Osteoblast (primary cell): ENCODE measurements at regions not wholly inside any gene's neighbourhood (a gene's known extent, or its start where the extent isn't known, plus 50 kb on each side); places are given as distances from the start of the nearest gene placed in this dataset.

Experiments
- DNase-seq: peaks from one replicate; pipeline ENCODE4 v3.0.0; 2011; ENCODE audit warnings: low spot score, mixed read lengths; ENCODE audit not compliant: insufficient read length; ENCODE audit errors: missing footprints
- H2AFZ ChIP-seq: 2 replicates; pipeline ENCODE4 v1.6.0; 2011; ENCODE audit warnings: mild to moderate bottlenecking, low read length
- H3K27ac ChIP-seq: 2 replicates; pipeline ENCODE4 v1.5.1; 2011; ENCODE audit warnings: mild to moderate bottlenecking, low read depth, low read length, moderate library complexity
- H3K27me3 ChIP-seq: 2 replicates; pipeline ENCODE4 v1.6.0; 2012; ENCODE audit warnings: mild to moderate bottlenecking, control low read depth, inconsistent platforms, low read length, moderate library complexity; ENCODE audit not compliant: insufficient read depth
- H3K36me3 ChIP-seq: 2 replicates; pipeline ENCODE4 v1.5.1; 2011; ENCODE audit warnings: mild to moderate bottlenecking, low read length, control low read depth, moderate library complexity; ENCODE audit not compliant: insufficient read depth
- H3K4me1 ChIP-seq: 2 replicates; pipeline ENCODE4 v1.5.1; 2011; ENCODE audit warnings: mild to moderate bottlenecking, low read length, control low read depth, moderate library complexity; ENCODE audit not compliant: insufficient read depth
- H3K4me2 ChIP-seq: 2 replicates; pipeline ENCODE4 v1.6.0; 2011; ENCODE audit warnings: mild to moderate bottlenecking, low read length; ENCODE audit not compliant: insufficient read depth
- H3K4me3 ChIP-seq: fragments of 200-600 bp; sonication (generic); 3 replicates; pipeline ENCODE4 v1.5.1; 2012; ENCODE audit warnings: mild to moderate bottlenecking, low read length, inconsistent platforms; ENCODE audit not compliant: insufficient read depth
- H3K79me2 ChIP-seq: 2 replicates; pipeline ENCODE4 v1.6.0; 2012; ENCODE audit warnings: mild to moderate bottlenecking, low read length, control low read depth, inconsistent platforms; ENCODE audit not compliant: insufficient read depth
- H3K9me3 ChIP-seq: 2 replicates; pipeline ENCODE4 v1.5.1; 2011; ENCODE audit warnings: low read depth, low read length, control low read depth
- H4K20me1 ChIP-seq: 2 replicates; pipeline ENCODE4 v1.6.0; 2012; ENCODE audit warnings: mild to moderate bottlenecking, low read length, control low read depth; ENCODE audit not compliant: insufficient read depth
- TF ChIP-seq, protein P1 (sequence below): IDR thresholded peaks from 2 replicates; pipeline ENCODE4 v1.5.1; 2011; ENCODE audit warnings: mild to moderate bottlenecking, low read depth, low read length, moderate library complexity; ENCODE audit errors: extremely low read depth

DNA sequence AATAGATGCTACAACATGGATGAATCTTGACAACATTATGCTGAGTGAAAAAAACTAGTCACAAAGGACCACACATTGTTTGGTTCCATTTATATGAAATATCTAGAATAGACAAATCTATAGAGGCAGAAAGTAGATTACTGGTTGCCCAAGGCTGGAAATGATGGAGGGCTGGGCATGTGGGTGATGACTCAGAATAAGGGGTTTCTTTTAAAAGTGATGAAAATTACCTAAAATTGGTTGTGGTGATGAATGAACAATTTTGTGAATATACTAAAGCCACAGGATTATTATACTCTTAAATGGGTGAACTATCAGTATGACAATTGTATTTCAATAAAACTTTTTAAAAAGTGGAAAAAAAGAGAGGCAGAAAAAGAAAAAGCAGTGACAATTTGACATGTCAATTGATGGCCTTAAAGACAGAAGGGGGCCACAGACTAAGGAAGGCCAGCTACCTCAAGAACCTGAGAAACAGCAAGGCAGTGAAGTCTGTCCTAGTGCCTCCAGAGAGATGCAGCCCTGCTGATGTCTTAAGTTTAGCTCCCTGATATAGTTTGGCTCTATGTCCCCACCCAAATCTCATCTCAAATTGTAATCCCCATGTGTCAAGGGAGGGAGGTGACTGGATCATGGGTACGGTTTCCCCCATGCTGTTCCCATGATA, 182.7 kb downstream of the PIK3R1 start:
- TF ChIP-seq, protein P1, sequence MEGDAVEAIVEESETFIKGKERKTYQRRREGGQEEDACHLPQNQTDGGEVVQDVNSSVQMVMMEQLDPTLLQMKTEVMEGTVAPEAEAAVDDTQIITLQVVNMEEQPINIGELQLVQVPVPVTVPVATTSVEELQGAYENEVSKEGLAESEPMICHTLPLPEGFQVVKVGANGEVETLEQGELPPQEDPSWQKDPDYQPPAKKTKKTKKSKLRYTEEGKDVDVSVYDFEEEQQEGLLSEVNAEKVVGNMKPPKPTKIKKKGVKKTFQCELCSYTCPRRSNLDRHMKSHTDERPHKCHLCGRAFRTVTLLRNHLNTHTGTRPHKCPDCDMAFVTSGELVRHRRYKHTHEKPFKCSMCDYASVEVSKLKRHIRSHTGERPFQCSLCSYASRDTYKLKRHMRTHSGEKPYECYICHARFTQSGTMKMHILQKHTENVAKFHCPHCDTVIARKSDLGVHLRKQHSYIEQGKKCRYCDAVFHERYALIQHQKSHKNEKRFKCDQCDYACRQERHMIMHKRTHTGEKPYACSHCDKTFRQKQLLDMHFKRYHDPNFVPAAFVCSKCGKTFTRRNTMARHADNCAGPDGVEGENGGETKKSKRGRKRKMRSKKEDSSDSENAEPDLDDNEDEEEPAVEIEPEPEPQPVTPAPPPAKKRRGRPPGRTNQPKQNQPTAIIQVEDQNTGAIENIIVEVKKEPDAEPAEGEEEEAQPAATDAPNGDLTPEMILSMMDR, result no peak

DNA sequence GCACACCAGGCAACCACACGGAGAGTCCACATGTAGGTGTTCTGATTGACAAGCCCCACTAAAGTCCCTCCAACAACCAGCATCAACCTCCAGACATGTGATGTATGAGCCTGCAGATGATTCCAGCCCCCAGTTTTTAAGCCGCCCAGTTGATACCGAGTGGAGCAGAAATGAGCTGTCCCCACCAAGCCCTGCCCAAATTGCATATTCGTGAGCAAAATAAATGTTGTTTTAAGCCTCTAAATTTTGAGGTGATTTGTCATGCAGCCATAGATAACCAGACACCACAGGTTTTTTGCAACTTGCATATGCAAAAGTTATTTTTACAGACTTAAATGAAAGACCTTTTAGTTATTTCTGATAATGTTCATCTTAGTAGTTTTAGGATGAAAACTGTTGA, 187.7 kb downstream of the PIK3R1 start:
- Histone ChIP-seq H3K9me3 (no peaks in the 10 kb centered on the region), H3K79me2 (no peaks in the 10 kb centered on the region), H3K4me3 (no peak overlapping the region), H3K27ac (peak overlapping the region; percentile 24), H3K27me3 (no peaks in the 10 kb centered on the region), H3K4me2 (peak overlapping the region; percentile 30), H3K36me3 (no peaks in the 10 kb centered on the region), H2AFZ (no peak overlapping the region), H3K4me1 (peaks cover 35% of the 10 kb centered on the region), H4K20me1 (no peaks in the 10 kb centered on the region)
- DNase-seq, result no peak
- TF ChIP-seq, protein P1, result no peak

More for the DNA sequence above, 182.7 kb downstream of the PIK3R1 start:
- no peaks in the 10 kb centered on the region for H4K20me1 ChIP-seq
- H3K4me3 ChIP-seq, result no peak overlapping the region
- DNase-seq, result no peak
- H3K27ac ChIP-seq, result no peak overlapping the region
- no peaks in the 10 kb centered on the region for H3K27me3 ChIP-seq
- no peaks in the 10 kb centered on the region for H3K79me2 ChIP-seq
- no peaks in the 10 kb centered on the region for H3K36me3 ChIP-seq
- no peak overlapping the region for H3K4me2 ChIP-seq
- H3K9me3 ChIP-seq, result peaks cover 2% of the 10 kb centered on the region
- peaks cover 6% of the 10 kb centered on the region for H3K4me1 ChIP-seq
- H2AFZ ChIP-seq, result no peak overlapping the region

DNA sequence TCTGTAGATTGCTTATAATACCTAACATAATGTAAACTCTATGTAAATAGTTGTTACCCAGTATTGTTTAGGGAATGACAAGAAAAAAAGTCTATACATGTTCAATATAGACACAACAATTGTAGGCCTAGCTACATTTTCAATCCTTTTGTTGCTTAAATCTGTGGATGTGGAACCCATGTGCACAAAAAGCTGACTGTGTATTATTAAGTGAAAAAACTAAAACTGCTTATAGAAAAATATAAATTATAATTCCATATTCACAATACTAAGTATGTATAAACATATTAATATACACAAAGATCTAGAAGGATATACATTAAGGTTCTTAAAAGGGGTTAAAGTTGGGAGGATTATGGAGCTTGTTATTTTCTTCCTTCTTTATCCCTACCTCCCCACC, 188.7 kb downstream of the PIK3R1 start:
- no peaks in the 10 kb centered on the region for H3K79me2 ChIP-seq
- no peaks in the 10 kb centered on the region for H3K9me3 ChIP-seq
- H3K27ac ChIP-seq, result no peak overlapping the region
- H3K36me3 ChIP-seq, result no peaks in the 10 kb centered on the region
- no peak overlapping the region for H3K4me3 ChIP-seq
- no peak overlapping the region for H2AFZ ChIP-seq
- H3K4me1 ChIP-seq, result peaks cover 35% of the 10 kb centered on the region
- H3K27me3 ChIP-seq, result no peaks in the 10 kb centered on the region
- H3K4me2 ChIP-seq, result no peak overlapping the region
- H4K20me1 ChIP-seq, result no peaks in the 10 kb centered on the region
- TF ChIP-seq, protein P1, result no peak
- no peak for DNase-seq

DNA sequence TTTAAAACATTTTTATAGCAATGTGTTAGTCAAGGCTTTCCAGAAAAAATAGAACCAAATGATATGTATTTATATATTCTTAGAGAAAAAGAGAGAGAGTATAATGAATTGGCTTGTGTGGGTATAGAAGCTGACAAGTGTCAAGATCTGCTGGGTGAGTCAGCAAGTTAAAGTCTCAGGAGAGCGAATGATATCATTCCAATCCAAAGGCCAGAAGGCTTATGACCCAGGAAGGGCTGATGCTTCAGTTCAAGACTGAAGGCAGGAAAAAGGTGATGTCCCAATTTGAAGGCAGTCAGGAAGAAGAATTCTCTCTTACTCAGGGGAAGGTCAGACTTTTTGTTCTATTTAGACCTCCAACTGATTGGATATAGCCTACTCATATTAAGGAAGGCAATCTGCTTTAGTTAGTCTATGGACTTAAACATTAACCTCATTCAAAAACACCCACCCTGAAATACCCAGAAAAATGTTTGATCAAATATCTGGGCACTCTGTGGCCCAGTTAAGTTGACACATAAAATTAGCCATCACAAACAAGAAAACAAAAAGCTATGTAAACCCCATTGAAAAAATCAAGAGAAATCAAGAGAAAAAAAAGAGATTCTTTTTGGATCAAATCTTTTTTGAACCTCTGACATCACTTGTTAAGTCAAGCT, 189.6 kb downstream of the PIK3R1 start:
- Histone ChIP-seq H3K27ac (no peak overlapping the region), H2AFZ (no peak overlapping the region), H3K27me3 (no peaks in the 10 kb centered on the region), H4K20me1 (no peaks in the 10 kb centered on the region), H3K4me2 (no peak overlapping the region), H3K4me1 (peaks cover 35% of the 10 kb centered on the region), H3K36me3 (no peaks in the 10 kb centered on the region), H3K9me3 (no peaks in the 10 kb centered on the region), H3K4me3 (no peak overlapping the region), H3K79me2 (no peaks in the 10 kb centered on the region)
- DNase-seq, result no peak
- TF ChIP-seq, protein P1, result no peak
